NCI-H2171 (cell line): ENCODE measurements at regions not wholly inside any gene's neighbourhood (a gene's known extent, or its start where the extent isn't known, plus 50 kb on each side); places are given as distances from the start of the nearest gene placed in this dataset.

ENCODE experiments used
- DNase-seq: peaks from one replicate; lab custom pipeline; 2025; lab: John Stamatoyannopoulos, UW

- DNase-seq: no peak
Measured at GRCh38 chrX:16511796-16512776, 137.9 kb upstream of the S100G start.

GRCh38 chrX:16516232-16516876, 133.6 kb upstream of the S100G start:
- DNase-seq: no peak

DNA sequence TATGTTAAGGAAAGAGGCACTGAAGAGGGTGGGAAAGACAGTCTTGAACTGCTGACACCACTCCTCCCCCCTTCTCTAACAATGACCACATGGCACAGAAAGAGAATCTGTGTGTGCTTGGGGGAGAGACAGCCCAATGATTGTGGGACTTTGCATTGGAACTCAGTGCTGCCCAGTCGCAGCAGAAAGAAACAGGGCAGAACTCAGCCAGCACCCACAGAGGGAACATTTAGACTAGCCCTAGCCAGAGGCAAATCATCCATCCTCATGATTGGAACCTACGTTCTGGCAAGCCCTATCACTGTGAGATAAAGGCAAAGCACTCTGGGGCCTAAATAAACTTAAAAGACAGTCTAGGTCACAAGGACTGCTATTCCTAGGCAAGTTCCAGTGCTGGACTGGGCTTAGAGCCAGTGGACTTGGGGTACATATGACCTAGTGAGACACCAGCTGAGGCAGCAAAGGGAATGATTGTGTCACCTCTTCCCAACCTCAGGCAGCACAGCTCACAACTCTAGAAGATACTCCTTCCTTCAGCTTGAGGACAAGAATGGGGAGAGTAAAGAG, 132.8 kb upstream of the S100G start:
- DNase-seq: no peak

GRCh38 chrX:16518131-16518530, 131.8 kb upstream of the S100G start:
- DNase-seq: no peak

DNA sequence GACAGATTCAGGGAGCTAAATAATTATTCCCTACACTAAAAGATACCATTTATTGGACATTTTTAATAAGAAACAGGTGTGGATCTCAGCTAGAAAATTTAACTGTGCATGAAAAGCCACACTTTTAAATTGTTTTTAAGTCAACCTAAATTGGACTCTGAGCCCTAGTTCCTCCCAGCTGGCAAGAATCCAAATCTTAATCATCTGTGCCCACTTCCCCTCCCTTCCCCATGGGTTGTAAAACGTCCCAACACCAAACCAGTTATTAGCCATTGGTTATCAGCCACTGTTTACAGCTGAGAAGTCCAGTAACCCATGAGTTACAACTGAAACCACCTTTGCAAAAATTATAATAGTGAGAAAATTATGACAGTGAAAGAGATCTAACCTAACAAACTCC, 125.6 kb upstream of the S100G start:
- DNase-seq: no peak

DNA sequence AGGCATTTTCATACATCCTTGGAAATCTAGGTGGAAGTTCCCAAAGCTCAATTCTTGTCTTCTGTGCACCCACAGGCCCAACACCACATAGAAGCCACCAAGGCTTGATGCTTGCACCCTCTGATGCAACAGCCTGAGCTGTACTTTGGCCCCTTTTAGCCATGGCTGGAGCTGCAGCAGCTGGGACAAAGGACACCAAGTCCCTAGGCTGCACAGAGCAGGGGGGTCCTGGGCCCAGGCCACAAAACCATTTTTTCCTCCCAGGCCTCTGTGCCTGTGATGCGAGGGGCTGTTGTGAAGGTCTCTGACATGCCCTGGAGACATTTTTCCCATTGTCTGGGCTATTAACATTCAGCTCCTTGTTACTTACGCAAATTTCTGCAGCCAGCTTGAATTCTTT, 124.0 kb upstream of the S100G start:
- no peak for DNase-seq

- DNase-seq: no peak
Measured at GRCh38 chrX:16528620-16529019, 121.3 kb upstream of the S100G start.
